Gastrocnemius medialis (tissue), 4 donors: ENCODE measurements at regions not wholly inside any gene's neighbourhood (a gene's known extent, or its start where the extent isn't known, plus 50 kb on each side); places are given as distances from the start of the nearest gene placed in this dataset.

Experiments
- ATAC-seq, 2 donors: fragments of 150-250 bp; one replicate each; pipeline ENCODE4 v1.9.1; 2016
- DNase-seq, 2 donors: peaks; one replicate each; pipeline ENCODE4 v3.0.0-alpha.2; 2019
- H3K27ac ChIP-seq, 4 donors: fragments of 200-600 bp; sonication (generic); 1 replicate in 1 of 4; 2 replicates in 3 of 4; pipeline ENCODE4 v1.5.1; 2016 to 2018; ENCODE audit warnings: mild to moderate bottlenecking in 2 of 4, moderate library complexity in 1 of 4
- H3K27me3 ChIP-seq, 3 donors: fragments of 200-600 bp; sonication (generic) in 2 of 3; 1 replicate in 1 of 3; 2 replicates in 2 of 3; pipeline versions ENCODE4 v1.5.1 to v1.6.0; 2016 to 2019; ENCODE audit warnings: mild to moderate bottlenecking in 1 of 3, moderate library complexity in 1 of 3
- H3K36me3 ChIP-seq, 2 donors: fragments of 200-600 bp; sonication (generic) in 1 of 2; one replicate each; pipeline ENCODE4 v1.5.1; 2017 to 2018
- H3K4me1 ChIP-seq, 2 donors: fragments of 200-600 bp; sonication (generic) in 1 of 2; one replicate each; pipeline ENCODE4 v1.5.1; 2016 to 2017; ENCODE audit warnings: mild to moderate bottlenecking in 2 of 2
- H3K4me3 ChIP-seq, 4 donors: fragments of 200-600 bp; sonication (generic) in 3 of 4; 1 replicate in 1 of 4; 2 replicates in 3 of 4; pipeline ENCODE4 v1.5.1; 2016 to 2019; ENCODE audit warnings: mild to moderate bottlenecking in 2 of 4
- H3K9me3 ChIP-seq, 3 donors: fragments of 200-600 bp; sonication (generic) in 2 of 3; 1 replicate in 1 of 3; 2 replicates in 2 of 3; pipeline ENCODE4 v1.5.1; 2016 to 2019
- CTCF ChIP-seq, 5 experiments: fragments of 450-650 bp in 3 of 5; fragments of 200-600 bp in 2 of 5; sonication (generic) in 2 of 5; IDR thresholded peaks in 4 of 5; conservative IDR thresholded peaks in 1 of 5; 1 replicate in 4 of 5; 2 replicates in 1 of 5; pipeline ENCODE4 v1.5.1; 2016 to 2019; ENCODE audit warnings: antibody characterized with exemption in 5 of 5, mild to moderate bottlenecking in 3 of 5, moderate library complexity in 3 of 5
- POLR2A ChIP-seq, 2 donors: fragments of 450-650 bp; IDR thresholded peaks; one replicate each; pipeline ENCODE4 v1.6.1; 2017; ENCODE audit warnings: antibody characterized with exemption in 2 of 2, mild to moderate bottlenecking in 2 of 2, moderate library complexity in 2 of 2
- in situ Hi-C, 4 donors: fragments of 200-750 bp; cut with MboI; loops; one replicate each; pipeline versions ENCODE4 v1.15.0 to v1.8.0; 2017; ENCODE audit warnings: low sequenced_read_pairs in 4 of 4
- intact Hi-C: fragments of 100-400 bp; cut with DNase I; formaldehyde crosslinking; loops from one replicate; pipeline ENCODE4 v1.15.1; 2023; ENCODE audit warnings: low total_unique reads

DNA sequence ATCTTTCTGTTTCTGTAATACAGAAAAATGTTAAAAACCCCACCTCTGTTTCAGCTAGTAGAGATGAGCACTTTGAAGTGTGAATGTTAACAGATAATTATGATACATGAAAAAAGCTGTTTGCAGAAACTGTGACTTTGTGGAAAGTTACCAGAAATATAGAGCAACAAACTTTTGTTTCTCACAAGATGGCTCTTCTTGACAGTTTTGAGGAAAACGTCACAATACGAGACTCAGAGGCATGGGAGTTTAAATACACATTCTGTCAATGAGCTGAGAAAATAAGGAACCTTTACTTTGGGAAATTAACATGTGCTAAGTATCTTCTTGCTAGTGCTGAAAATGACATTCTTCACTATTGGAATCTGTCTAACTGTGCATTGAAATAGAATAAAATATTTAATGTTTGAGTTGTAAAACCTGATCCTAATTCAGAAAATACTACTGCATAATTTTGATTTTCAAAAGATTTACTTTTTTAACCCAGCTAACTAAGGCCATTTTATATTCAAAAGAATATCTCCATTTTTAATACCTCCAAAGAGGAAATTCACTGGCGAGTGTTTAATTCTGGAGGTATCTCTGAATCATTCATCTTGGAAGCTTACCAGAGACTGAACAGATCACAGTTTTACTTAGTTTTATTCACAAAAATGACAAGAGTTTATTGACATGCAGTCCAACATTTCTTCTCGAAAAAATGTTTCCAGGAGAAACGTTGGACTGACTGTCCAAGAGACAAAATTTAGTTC, 308.9 kb upstream of the LRFN5 start:
- in situ Hi-C loops: no loop called here
- H3K4me1 ChIP-seq: no peaks in the 10 kb centered on the region
- H3K4me3 ChIP-seq: no peak overlapping the region
- DNase-seq (no peak), ATAC-seq (no peak)
- no peaks in the 10 kb centered on the region for H3K9me3 ChIP-seq
- no peaks in the 10 kb centered on the region for H3K27me3 ChIP-seq
- no peak overlapping the region for H3K27ac ChIP-seq
- H3K36me3 ChIP-seq: no peaks in the 10 kb centered on the region
- TF ChIP-seq CTCF (IDR thresholded peaks at IDR 0.05 in 4 of 5, conservative IDR thresholded peaks at IDR 0.05 in 1 of 5): no peak
- TF ChIP-seq POLR2A (IDR thresholded peaks at IDR 0.05): no peak
- intact Hi-C loops: no loop called here

- no peak for ATAC-seq
- Histone ChIP-seq H3K4me3 (no peak overlapping the region), H3K4me1 (no peaks in the 10 kb centered on the region), H3K36me3 (no peaks in the 10 kb centered on the region), H3K9me3 (no peaks in the 10 kb centered on the region), H3K27me3 (no peaks in the 10 kb centered on the region), H3K27ac (no peak overlapping the region)
- intact Hi-C loops: no loop called here
- in situ Hi-C loops: no loop called here
- no peak for DNase-seq
- no peak for TF ChIP-seq CTCF (IDR thresholded peaks at IDR 0.05 in 4 of 5, conservative IDR thresholded peaks at IDR 0.05 in 1 of 5)
- TF ChIP-seq POLR2A (IDR thresholded peaks at IDR 0.05): no peak
These were observed 310.9 kb upstream of the LRFN5 start for GRCh38 chr14:41295734-41296133.

- no peak overlapping the region for H3K4me3 ChIP-seq
- TF ChIP-seq CTCF (IDR thresholded peaks at IDR 0.05 in 4 of 5, conservative IDR thresholded peaks at IDR 0.05 in 1 of 5) (no peak), POLR2A (IDR thresholded peaks at IDR 0.05) (no peak)
These were observed 317.7 kb upstream of the LRFN5 start for GRCh38 chr14:41289025-41289424.

DNA sequence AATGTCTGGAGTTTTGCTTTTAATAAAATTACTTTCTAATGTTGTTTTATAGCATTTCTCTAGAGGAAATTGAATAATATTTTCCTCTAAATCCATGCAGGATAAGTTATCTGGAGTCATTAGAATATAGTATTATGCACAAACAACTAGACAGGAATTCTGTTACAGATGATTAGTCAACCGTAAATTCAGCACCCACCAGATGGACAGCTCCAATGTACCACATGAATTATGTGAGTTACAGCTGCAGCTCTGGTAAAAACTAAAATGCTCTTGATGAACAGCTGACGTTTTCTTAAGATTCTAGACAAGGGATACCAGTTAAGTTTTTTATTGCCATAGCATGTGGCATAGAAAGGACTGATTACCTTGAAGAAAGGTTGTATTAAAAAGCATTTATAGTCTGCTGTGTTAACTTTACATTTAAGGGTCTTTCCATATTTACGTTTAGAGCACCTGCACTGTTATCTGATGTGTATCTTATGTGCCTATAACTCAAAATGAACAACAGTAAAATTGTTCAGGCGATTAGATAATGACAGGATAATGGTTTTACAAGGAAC, 321.4 kb upstream of the LRFN5 start:
- in situ Hi-C loops: no loop called here
- Histone ChIP-seq H3K4me3 (no peak overlapping the region), H3K27me3 (no peaks in the 10 kb centered on the region), H3K36me3 (no peaks in the 10 kb centered on the region), H3K27ac (no peak overlapping the region), H3K4me1 (no peaks in the 10 kb centered on the region), H3K9me3 (no peaks in the 10 kb centered on the region)
- no peak for TF ChIP-seq CTCF (IDR thresholded peaks at IDR 0.05 in 4 of 5, conservative IDR thresholded peaks at IDR 0.05 in 1 of 5)
- TF ChIP-seq POLR2A (IDR thresholded peaks at IDR 0.05): no peak
- intact Hi-C loops: no loop called here
- DNase-seq: no peak
- no peak for ATAC-seq

More at GRCh38 chr14:41289025-41289424, 317.7 kb upstream of the LRFN5 start:
- Histone ChIP-seq H3K9me3 (no peaks in the 10 kb centered on the region), H3K27me3 (no peaks in the 10 kb centered on the region), H3K4me1 (no peaks in the 10 kb centered on the region), H3K36me3 (no peaks in the 10 kb centered on the region), H3K27ac (no peak overlapping the region)
- in situ Hi-C loops: no loop called here
- DNase-seq (no peak), ATAC-seq (no peak)
- intact Hi-C loops: no loop called here
